ENCODE measurements at regions not wholly inside any gene's neighbourhood (a gene's known extent, or its start where the extent isn't known, plus 50 kb on each side); places are given as distances from the start of the nearest gene placed in this dataset.

- Histone ChIP-seq H4K20me1 (ENCODE audit: insufficient read depth, low read length) (no peaks in the 10 kb centered on the region), H3K79me2 (ENCODE audit: insufficient read depth, low read length) (no peaks in the 10 kb centered on the region), H3K36me3 (replicated peaks in 1 of 2; ENCODE audit: control insufficient read depth in 1 of 2, insufficient read depth in 2 of 2, low read length in 2 of 2) (no peaks in the 10 kb centered on the region), H3K4me3 (replicated peaks in 1 of 3; ENCODE audit: low read depth in 2 of 3, low read length in 3 of 3) (no peak overlapping the region), H3K4me2 (replicated peaks; ENCODE audit: extremely low read depth, low read length, poor library complexity, severe bottlenecking) (no peak overlapping the region), H3K27ac (ENCODE audit: low read depth in 1 of 2, low read length in 2 of 2) (no peak overlapping the region), H3K4me1 (ENCODE audit: control insufficient read depth in 1 of 2, insufficient read depth in 2 of 2, low read length in 2 of 2) (no peaks in the 10 kb centered on the region), H2AFZ (ENCODE audit: insufficient read depth, low read depth, low read length, poor library complexity, severe bottlenecking) (no peak overlapping the region), H3K9me3 (replicated peaks in 1 of 2; ENCODE audit: control insufficient read depth in 1 of 2, insufficient read depth in 1 of 2, low read length in 2 of 2) (no peaks in the 10 kb centered on the region), H3K9ac (ENCODE audit: insufficient read depth, low read length, poor library complexity, severe bottlenecking) (no peak overlapping the region), H3K27me3 (ENCODE audit: control insufficient read depth in 2 of 2, insufficient read depth in 2 of 2, low read length in 2 of 2) (no peaks in the 10 kb centered on the region)
- intact Hi-C loops (cut with micrococcal nuclease), result no loop called here
- DNase-seq, result no peak
- no peak for TF ChIP-seq CTCF (IDR thresholded peaks at IDR 0.05)
- H3K9me3 Mint-ChIP-seq, result peaks cover 2 to 25% (median 11%) of the 10 kb centered on the region in 7 donors
- no peaks in the 10 kb centered on the region for H3K36me3 Mint-ChIP-seq
- 96% methylated on average over 2 of the region's 3 CpGs for WGBS (ENCODE audit: insufficient coverage)
- peaks cover 3 to 15% (median 4%) of the 10 kb centered on the region in 3 donors for H3K27me3 Mint-ChIP-seq (ENCODE audit: low read depth in 3 of 3)
- H3K4me3 Mint-ChIP-seq, result no peak overlapping the region
- H3K4me1 Mint-ChIP-seq, result no peaks in the 10 kb centered on the region
- no peak overlapping the region for H3K27ac Mint-ChIP-seq
These were observed 168.4 kb downstream of the TTLL2 start for GRCh38 chr6:167493310-167493709.

DNA sequence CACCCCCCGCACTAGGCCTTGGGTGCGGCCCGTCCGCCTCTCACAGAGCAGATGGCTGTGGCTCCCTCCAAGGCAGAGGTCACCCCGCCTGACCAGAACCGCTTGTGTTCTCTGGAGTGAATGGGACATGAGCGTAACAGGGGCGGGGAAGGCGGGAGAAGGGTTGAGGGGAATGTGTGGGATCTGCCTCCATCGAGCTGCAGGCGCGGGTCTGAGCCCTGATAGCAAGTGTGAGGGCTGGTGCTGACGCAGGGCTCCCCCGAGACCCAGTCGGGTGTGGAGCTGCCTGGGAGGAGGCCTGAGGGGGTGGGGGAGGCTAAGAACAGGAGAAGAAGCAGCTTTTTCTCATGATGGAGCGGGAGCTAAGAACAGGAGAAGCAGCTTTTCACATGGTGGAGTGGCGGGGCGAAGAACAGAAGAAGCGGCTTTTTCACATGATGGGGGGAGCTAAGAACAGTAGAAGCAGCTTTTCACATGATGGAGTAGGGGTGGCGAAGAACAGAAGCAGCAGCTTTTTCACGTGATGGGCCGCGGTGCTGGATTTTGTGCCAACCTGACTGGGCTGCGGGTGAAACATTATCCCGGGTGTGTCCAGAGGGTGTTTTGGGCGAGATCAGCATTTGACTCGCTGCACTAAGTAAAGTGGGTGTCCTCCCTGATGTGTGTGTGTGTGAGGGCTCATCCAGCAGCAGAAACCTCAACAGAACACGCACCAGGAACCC lies 169.3 kb downstream of the TTLL2 start:
- no peak for DNase-seq
- Histone ChIP-seq H3K4me3 (replicated peaks in 1 of 3; ENCODE audit: low read depth in 2 of 3, low read length in 3 of 3) (no peak overlapping the region), H4K20me1 (ENCODE audit: insufficient read depth, low read length) (no peaks in the 10 kb centered on the region), H2AFZ (ENCODE audit: insufficient read depth, low read depth, low read length, poor library complexity, severe bottlenecking) (no peak overlapping the region), H3K36me3 (replicated peaks in 1 of 2; ENCODE audit: control insufficient read depth in 1 of 2, insufficient read depth in 2 of 2, low read length in 2 of 2) (no peaks in the 10 kb centered on the region), H3K79me2 (ENCODE audit: insufficient read depth, low read length) (no peaks in the 10 kb centered on the region), H3K27ac (ENCODE audit: low read depth in 1 of 2, low read length in 2 of 2) (no peak overlapping the region), H3K9ac (ENCODE audit: insufficient read depth, low read length, poor library complexity, severe bottlenecking) (no peak overlapping the region), H3K4me1 (ENCODE audit: control insufficient read depth in 1 of 2, insufficient read depth in 2 of 2, low read length in 2 of 2) (no peaks in the 10 kb centered on the region), H3K9me3 (replicated peaks in 1 of 2; ENCODE audit: control insufficient read depth in 1 of 2, insufficient read depth in 1 of 2, low read length in 2 of 2) (no peaks in the 10 kb centered on the region), H3K4me2 (replicated peaks; ENCODE audit: extremely low read depth, low read length, poor library complexity, severe bottlenecking) (no peak overlapping the region), H3K27me3 (ENCODE audit: control insufficient read depth in 2 of 2, insufficient read depth in 2 of 2, low read length in 2 of 2) (no peaks in the 10 kb centered on the region)
- no peak overlapping the region for H3K4me3 Mint-ChIP-seq
- peaks cover 2 to 25% (median 11%) of the 10 kb centered on the region in 7 donors for H3K9me3 Mint-ChIP-seq
- H3K27me3 Mint-ChIP-seq (ENCODE audit: low read depth in 3 of 3), result peaks cover 3 to 9% (median 4%) of the 10 kb centered on the region in 3 donors
- H3K36me3 Mint-ChIP-seq, result no peaks in the 10 kb centered on the region
- no peak for TF ChIP-seq CTCF (IDR thresholded peaks at IDR 0.05)
- intact Hi-C loops (cut with micrococcal nuclease), result no loop called here
- H3K4me1 Mint-ChIP-seq, result no peaks in the 10 kb centered on the region
- H3K27ac Mint-ChIP-seq, result no peak overlapping the region
- WGBS (ENCODE audit: insufficient coverage), result 92% methylated on average over 27 of the region's 28 CpGs

Data from CD14-positive monocyte (primary cell).